HG02642 (cell line): ENCODE measurements at regions not wholly inside any gene's neighbourhood (a gene's known extent, or its start where the extent isn't known, plus 50 kb on each side); places are given as distances from the start of the nearest gene placed in this dataset.
A peak's percentile ranks its signal among the peaks of the same experiment; 100 is the strongest.

Experiments used
- ATAC-seq: cut with Tn5 transposase; IDR thresholded peaks from one replicate; pipeline ENCODE4 v1.9.1; 2021; ENCODE audit warnings: mild to moderate bottlenecking; ENCODE audit not compliant: unreplicated experiment, poor library complexity

DNA sequence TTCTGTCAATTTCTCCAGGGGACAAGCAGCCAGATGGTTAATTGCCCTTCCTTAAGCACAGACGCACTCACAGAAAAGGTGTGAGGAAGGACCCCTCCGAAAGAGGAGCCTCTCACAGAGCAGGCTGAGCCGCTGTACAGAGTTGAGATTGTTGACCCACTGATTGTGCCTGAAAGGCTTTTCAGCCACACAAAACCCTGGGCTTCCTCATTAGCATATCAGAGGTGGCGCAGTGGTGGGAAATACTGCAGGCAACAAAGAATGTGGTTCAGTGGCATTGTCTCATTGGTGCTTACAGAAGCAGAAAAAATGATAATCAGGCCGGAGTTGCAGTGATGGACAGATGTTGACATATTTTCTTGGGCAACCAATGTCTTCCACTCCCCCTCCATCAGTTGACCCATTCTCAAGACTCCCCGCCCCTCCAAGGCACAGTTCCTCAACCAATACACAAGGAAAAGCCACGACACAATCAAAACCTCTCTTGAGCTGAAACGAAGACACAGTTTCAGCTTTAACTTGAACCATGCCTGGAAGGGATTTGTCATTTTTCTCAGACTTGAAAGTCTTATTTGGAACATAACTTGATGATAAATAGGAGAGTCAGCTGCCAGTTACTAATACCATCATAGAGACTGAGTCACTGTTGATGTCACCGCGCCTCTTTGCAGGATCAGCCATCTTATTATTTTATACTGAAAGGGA, 53.1 kb downstream of the ATXN3L start:
- ATAC-seq: no peak

DNA sequence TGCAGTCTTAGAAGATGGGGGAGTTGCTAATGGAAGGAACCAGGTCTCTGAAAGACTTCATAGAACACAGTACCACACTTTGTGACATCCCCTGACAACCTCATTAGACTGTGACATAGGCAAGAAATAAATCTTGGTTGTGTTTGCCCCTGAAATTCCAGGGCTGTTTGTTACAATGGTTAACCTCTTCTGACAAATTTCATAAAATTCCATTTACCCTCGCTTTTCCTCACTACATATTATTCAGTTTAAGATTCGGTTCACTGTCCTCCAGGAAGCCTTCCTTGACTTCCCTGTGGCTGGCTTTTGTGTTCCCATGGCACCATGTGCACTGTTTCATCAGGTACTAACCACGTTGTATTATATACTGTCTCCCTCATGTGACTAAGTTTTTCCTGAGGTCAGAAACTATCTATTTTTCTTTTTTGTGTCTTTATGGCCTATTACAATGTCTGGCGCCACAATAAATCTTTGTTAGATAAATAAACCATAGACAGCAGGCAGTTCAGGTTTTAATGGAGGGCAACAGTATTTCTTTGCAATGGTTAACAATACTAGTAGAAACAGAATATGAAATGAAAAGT, 54.2 kb downstream of the ATXN3L start:
- no peak for ATAC-seq

DNA sequence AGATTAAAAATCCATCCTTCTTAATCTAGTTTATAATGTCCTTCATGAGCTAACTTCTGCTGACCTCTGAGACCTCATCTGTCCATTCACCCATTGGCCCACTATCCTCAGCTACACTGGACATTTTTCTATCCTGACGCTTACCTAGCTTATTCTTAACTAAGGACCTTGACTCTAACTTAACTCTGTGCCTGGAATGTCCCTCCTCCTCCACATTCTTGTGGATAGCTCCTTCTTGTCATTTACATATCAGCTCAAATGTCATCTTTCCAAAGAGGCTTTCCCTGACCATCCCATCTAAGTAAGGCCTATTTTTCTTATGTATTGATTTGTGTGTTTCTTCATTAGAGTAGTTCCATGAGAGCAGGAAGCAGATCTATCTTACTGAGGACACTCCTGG, 54.7 kb downstream of the ATXN3L start:
- no peak for ATAC-seq

DNA sequence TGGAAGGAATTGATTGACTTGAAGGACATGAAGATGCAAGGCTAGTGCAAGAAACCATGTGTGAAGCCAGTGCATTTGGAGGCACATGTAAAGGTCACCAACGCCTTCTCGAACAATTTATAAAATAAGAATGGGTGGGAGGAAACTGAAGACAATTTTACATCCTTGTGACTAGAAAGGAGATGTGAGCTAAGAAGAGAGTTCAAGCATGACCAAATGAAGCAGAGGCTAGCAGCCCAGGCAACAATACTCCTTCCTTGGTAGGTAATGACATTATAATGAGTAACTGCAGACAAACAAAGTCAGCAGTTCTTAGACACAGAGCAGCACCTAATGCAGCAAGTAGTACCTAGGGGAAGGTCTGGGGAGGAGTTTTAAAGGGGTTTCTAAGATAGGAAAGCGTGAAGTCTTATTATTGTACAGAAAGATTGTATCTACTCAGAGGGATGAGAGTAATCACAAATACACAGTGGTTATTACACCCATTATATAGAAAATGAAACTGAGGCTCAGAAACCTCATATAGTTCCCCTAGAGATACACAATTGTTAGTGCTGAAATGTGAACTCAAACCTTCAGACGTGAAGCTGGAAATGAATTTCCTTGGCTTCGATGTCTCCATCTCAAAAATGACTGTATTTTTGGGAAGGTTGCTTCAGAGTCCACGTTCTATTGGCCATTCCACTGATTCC, 56.1 kb downstream of the ATXN3L start:
- ATAC-seq: peak; percentile 51

DNA sequence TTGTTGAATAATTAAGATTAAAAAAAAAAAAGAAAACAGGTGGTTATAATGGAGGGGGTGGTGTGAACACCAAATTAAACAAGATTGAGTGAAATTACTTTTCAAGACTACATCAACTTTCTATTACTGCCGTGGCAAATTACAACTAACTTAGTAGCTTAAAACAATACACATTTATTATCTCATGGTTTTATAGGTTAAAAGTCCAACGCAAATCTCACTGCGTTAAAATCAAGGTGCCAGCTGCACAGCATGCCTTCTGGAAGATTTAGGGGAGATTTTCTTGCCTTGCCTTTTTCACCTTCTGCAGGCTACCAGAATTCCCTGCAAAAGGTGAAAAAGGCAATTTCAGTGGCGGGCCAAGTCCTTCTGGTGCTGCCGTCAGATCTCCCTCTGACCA, 58.5 kb downstream of the ATXN3L start:
- ATAC-seq: no peak

DNA sequence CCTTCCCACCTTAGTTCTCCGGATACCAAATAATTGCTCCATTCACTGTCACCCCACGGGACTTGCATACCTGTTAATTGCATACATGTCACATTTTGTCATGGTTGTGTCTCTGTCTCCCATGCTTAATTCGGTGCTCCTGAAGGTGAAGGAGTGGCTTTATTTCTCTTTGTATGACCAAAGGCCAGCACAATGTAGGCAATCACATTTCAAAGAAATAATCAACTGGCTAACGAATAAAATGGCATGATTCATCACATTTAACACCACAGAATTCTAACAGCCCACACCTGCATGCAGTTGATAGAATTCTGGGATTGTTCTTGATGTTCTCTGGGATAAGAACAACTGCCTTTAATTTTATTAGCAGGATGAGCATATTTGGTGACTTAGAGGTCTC, 59.3 kb downstream of the ATXN3L start:
- no peak for ATAC-seq

DNA sequence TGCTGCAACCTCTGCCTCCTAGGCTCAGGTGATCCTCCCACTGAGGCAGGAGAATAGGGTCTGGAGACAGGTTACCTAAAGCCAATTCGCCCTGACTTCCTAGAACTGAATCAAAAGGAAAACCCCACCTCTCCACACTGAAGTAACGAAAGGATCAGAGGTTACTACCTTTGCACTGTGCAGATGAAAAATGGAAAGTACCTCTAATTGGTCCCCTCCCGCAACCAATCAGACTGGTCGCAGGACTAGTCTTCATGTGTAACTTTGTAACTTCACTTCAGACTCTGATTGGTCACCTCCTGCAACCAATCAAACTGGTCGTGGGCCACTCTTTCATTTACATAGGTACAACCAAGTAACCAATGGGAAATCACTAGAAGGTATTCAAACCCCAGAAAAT, 61.1 kb downstream of the ATXN3L start:
- no peak for ATAC-seq

DNA sequence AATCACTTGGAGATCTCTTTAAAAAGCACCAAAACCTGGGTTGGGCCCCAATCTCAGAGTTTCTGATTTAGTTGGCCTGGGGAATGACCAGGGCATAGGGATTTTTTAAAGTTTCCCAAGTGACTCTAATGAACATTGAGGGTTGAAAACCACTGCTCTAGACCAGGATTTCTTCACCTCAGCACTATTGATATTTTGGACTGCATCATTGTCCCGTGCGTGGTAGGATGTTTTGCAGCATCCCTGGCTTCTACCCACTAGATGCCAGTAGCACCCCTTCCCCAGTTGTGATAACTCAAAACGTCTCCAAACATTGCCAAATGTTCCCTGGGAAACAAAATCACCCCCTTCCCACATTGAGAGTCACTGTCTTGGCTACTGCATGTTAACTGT, 61.8 kb downstream of the ATXN3L start:
- ATAC-seq: no peak

DNA sequence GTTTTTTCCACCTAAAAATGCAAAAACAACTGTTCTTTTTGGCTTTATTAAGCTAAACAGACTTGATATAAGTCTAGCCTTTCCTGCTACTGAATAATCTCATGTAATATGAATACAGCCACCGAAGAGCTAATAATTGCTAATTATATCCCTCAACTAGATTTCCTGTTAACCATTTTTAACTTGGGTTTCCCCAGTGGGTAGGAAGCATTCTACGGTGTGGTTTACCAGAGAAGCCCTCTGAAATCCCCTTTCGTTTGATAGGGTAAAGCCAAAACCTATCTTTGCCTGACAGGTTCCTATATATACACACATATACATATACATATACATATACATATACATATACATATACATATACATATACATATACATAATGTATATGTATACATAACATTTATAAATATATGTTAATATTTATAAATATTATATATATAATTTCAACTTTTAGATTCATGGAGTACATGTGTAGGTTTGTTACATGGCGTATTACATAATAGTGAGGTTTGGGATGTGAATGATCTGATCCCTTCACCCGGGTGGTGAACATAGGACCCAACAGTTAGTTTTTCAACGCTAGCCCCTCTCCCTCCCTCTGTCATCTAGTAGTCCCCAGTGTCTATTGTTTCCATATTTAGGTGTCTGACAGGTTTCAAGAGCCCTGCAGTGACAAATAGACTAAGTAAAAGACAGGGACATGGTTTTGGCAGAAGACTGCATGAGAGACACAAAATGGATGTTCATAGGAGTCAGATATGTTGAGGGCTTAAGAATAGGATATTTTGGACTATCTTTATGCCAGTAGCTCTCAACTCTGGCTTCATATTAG, 62.4 kb downstream of the ATXN3L start:
- no peak for ATAC-seq

DNA sequence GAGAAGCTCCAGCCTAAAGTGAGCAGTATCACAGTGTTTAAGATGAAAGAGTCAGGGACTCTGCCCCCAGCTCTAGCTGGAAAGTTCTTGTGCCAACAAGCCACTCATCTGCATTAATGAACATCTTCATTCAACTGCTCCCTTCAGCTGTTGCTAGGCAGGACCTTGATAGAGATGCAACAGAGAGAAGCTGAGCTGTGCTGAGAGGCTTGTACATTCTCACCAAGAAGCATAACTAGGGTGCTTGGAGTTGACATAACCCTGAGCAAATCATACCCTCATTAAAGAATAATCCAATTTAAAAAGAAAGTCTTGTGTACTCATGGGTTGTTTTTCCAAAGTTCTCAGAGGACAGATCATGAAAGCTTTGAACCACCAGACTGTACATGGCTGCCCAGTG, 63.2 kb downstream of the ATXN3L start:
- ATAC-seq: no peak

DNA sequence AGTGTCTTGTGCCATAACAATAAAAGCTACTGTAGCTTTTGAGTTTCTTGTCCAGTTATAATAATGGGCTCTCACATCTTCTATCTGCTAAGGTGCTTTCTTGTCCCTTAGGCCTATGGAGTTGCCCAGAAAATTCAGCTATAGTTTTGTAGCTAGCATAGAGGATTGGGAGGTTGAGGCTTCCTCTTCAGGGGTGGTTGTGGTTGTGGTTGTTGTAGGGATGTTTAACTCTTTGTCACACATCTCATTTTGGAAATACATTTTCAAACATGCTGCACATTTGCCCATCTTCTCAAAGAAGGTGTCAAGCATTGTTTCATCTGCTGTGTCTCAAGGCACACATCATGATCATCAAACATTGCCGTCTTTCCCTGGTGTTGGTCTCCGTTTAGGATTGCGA, 65.0 kb downstream of the ATXN3L start:
- ATAC-seq: no peak

DNA sequence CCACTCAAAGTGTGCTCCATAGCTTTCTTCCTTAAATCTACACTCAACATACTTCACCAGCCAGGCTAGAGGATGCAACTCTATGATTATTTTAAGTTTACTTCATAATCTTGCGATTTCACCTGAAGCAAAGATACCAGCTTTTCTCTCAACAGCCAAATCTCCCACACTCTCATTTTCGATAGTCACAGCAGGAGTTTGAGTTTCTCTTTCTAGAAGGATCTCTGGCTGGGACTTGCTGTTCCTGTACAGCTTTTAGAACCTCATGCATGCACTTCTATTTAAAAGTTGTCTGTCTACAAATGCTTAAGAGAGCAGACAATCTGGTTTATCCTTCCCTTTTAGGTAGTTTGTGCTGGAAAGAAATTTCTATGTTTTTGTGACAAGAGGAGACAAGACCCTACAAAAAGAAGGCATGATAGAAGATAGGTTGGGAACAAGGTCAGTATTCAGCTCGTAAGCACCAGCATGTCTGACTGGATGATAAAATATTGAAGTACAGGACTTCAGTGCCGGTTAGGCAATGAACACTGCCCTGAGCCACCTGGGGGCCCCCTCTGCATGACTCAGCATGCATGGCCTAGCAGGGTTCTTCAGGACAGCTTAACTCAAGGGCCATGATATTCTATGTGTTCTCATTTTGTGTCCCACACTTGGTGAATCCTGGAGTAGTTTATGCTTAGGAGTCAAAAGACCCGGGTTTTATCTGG, 65.6 kb downstream of the ATXN3L start:
- no peak for ATAC-seq

DNA sequence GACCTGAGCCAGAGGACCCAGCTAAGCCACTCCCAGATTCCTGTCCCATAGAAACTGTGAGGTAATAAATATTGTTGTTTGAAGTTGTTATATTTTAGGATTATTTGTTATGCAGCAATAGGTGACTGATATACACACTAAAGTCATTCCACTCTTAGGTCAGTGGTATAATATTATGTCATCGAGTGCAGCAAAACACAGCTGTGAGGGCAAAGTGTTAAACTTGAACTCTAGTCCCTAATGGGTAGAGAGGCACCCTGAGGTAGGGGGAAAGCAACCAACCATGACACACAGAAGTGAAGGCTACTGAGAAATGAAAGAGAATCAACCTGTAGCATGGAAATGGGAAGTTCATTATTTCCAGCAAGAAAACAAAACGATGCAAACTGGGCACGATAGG, 66.6 kb downstream of the ATXN3L start:
- no peak for ATAC-seq

DNA sequence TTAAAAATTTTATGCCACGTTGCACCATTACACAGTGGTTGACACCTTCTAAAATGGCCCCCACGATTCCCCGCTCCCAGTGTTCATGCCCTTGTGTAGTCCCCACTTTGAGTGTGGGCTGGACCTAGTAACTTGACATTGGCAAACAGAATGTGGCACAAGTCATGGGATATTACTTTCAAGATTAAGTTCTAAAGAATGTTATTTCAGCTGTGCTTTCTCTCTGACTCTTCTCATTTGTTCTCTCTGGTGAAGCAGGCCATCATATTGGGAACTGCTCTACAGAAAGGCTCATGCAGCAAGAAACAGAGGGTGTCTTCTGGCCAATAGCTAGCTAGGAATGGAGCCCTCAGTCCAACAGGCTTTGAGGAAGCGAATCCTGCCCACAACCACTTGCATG, 67.1 kb downstream of the ATXN3L start:
- ATAC-seq: no peak

DNA sequence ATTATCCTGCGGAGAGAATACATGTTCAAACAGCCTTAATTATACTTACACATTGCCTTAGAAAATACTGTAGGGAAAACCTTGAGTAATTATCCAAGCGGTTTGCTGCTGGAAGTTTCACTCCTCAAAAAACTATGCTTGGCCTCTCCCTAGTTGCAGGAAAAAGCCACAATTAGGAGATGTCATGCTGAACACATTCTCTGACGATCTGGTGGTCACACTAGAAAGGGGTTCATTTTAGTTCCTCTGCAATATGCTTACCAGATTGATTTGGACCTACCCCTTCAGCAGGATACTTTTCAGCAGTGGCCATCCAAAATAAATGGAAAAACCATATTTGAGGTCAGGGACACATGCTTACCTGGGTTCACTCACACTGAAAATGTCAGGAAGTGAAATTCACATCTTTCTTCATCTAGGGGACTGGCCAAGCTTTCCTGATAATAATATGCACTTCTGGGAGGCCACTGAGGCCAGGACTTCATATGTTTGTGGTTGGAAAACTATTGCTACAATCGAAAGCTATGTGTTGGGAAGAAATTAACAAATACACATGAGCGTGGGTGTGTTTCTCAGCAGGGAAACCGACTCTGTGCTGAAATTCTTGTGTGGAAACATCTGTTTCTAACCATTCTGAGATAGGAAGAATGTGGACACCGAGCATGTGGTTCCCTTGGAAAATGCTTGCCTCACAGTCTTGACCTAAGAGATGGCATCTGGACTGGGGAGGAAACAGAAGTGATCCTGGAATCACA, 68.8 kb downstream of the ATXN3L start:
- no peak for ATAC-seq

DNA sequence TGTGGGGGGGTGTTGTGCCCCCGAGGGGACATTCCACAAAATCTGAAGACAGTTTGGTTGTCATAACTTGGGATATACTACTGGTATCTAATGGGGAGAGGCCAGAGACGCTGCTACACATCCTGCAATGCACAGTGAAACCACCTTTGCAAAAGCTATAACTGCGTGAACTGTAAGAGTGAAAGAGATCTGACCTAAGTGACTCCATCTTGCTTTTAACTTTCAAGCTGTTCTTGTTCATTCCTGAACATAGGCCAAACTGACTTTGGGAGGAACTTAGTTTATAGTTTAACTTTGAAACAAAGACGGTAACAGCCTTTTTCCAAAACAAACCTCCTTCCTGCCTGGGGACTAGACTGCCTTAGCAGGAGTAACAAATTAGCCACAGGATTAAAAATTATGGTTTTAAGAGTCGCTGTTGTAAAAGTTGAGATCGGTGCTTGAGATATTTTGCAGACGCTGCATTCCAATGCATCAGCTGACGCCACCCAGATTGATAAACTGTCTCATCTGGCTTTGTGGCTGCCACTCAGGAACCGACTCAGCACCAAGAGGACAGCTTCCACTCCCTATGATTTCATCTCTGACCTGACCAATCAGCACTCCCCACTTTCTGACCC, 70.9 kb downstream of the ATXN3L start:
- no peak for ATAC-seq

DNA sequence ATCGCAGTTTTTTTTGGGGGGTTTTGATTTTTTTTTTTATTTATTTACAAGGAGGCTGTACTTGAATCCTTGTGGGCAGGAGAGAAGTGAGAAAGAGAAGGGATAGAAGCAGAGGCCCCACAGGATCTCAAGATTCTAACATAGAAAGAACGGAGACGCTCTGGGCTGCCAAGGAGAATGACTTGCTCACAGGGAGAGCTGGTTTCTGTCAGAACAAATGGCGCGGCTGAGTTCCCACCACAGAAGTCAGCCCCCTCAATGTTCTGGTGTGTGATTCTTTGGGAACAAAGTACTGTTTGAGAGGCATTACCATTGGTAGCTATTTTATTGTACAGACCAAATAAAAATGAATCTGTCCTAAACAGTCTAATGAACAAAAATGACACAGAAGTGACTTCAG, 80.6 kb downstream of the ATXN3L start:
- no peak for ATAC-seq

DNA sequence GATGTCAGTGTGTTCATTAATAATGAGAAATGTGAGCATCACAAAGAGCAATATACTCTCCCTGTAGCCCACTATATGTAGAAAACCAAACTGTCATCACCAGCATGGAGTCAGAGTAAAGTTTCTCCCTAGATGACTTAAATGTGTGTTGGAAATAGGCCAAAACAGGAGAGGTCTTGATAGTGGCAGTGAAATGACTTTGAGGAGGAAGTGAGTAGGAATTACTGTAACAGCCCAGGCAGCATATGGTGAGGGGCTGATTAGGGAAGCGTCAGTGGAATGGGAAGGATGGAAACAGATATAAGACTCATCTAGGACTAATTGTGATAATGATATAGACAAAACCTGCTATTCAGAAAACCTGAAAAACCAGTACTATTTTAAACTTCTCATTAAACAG, 83.9 kb downstream of the ATXN3L start:
- ATAC-seq: no peak

DNA sequence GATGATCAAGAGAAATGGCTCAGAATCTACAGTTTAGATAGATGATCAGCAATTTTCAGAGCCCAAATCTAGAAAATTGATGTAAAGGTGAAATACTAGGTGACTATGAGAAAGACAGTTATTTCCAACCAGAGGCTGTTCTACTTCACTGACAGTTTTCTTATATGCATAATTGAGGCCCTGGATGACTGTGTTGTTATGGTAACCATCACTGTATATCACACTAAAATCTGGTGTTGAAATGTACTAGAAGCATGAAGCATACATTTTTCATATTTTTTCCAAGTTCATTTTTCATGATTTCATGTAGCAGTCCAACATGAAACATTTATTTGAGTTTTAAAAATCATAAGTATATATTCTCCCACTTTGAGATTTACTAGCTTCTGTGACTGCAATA, 87.4 kb downstream of the ATXN3L start:
- no peak for ATAC-seq
